NT2/D1 (cell line): ENCODE measurements at regions not wholly inside any gene's neighbourhood (a gene's known extent, or its start where the extent isn't known, plus 50 kb on each side); places are given as distances from the start of the nearest gene placed in this dataset.

Experiments
- DNase-seq: peaks from one replicate; pipeline ENCODE4 v3.0.0-alpha.2; 2011; ENCODE audit warnings: low read depth, low spot score
- H3K27me3 ChIP-seq: 2 replicates; pipeline ENCODE4 v1.6.0; 2011; ENCODE audit warnings: mild to moderate bottlenecking; ENCODE audit not compliant: insufficient read length, insufficient read depth
- H3K36me3 ChIP-seq: 2 replicates; pipeline ENCODE4 v1.6.1; 2011; ENCODE audit warnings: mild to moderate bottlenecking, low read length, mixed read lengths; ENCODE audit not compliant: insufficient read depth, insufficient read length
- H3K4me1 ChIP-seq: 2 replicates; pipeline ENCODE4 v1.5.1; 2011; ENCODE audit not compliant: insufficient read depth, insufficient read length
- H3K4me3 ChIP-seq: 2 replicates; pipeline ENCODE4 v1.5.1; 2011; ENCODE audit warnings: low read depth; ENCODE audit not compliant: insufficient read length
- H3K9ac ChIP-seq: 2 replicates; pipeline ENCODE4 v1.6.0; 2011; ENCODE audit warnings: low read depth; ENCODE audit not compliant: insufficient read length
- H3K9me3 ChIP-seq: 2 replicates; pipeline ENCODE4 v1.5.1; 2011; ENCODE audit warnings: mild to moderate bottlenecking, low read length; ENCODE audit not compliant: insufficient read depth
- SUZ12 ChIP-seq: IDR thresholded peaks from 2 replicates; pipeline ENCODE4 v1.6.1; 2011; ENCODE audit not compliant: insufficient read length, insufficient read depth; ENCODE audit errors: extremely low read depth
- YY1 ChIP-seq: IDR thresholded peaks from 2 replicates; pipeline ENCODE4 v1.6.1; 2011; ENCODE audit not compliant: insufficient read length, insufficient read depth
- ZNF274 ChIP-seq: IDR thresholded peaks from 2 replicates; pipeline ENCODE4 v1.6.1; 2011; ENCODE audit warnings: mild to moderate bottlenecking, low read depth, low read length

- H3K9ac ChIP-seq: no peak overlapping the region
- no peak for DNase-seq
- H3K4me3 ChIP-seq: no peak overlapping the region
- TF ChIP-seq ZNF274: no peak
- TF ChIP-seq YY1: no peak
- TF ChIP-seq SUZ12: no peak
- no peaks in the 10 kb centered on the region for H3K4me1 ChIP-seq
- no peaks in the 10 kb centered on the region for H3K27me3 ChIP-seq
- no peaks in the 10 kb centered on the region for H3K9me3 ChIP-seq
- no peaks in the 10 kb centered on the region for H3K36me3 ChIP-seq
Observed at GRCh38 chr1:101379950-101380349, 143.1 kb downstream of the S1PR1 start.

- DNase-seq: peak; percentile 9
- TF ChIP-seq ZNF274: no peak
- no peak for TF ChIP-seq YY1
- no peak for TF ChIP-seq SUZ12
- Histone ChIP-seq H3K9me3 (peaks cover 4% of the 10 kb centered on the region; the same call in 1 of the 2 replicates), H3K36me3 (no peaks in the 10 kb centered on the region), H3K27me3 (no peaks in the 10 kb centered on the region), H3K4me3 (no peak overlapping the region), H3K9ac (no peak overlapping the region), H3K4me1 (no peaks in the 10 kb centered on the region)
Observed at GRCh38 chr1:101382135-101382534, 145.3 kb downstream of the S1PR1 start.

- H3K4me3 ChIP-seq: no peak overlapping the region
- peaks cover 8% of the 10 kb centered on the region; the same call in 1 of the 2 replicates for H3K9me3 ChIP-seq
- TF ChIP-seq SUZ12: no peak
- TF ChIP-seq YY1: no peak
- no peak for TF ChIP-seq ZNF274
- no peak for DNase-seq
- H3K36me3 ChIP-seq: no peaks in the 10 kb centered on the region
- no peaks in the 10 kb centered on the region for H3K4me1 ChIP-seq
- no peaks in the 10 kb centered on the region for H3K27me3 ChIP-seq
- H3K9ac ChIP-seq: no peak overlapping the region
Observed at GRCh38 chr1:101388904-101389546, 152.2 kb downstream of the S1PR1 start.

GRCh38 chr1:101389547-101389929 lies 152.7 kb downstream of the S1PR1 start:
- no peak for TF ChIP-seq ZNF274
- TF ChIP-seq SUZ12: no peak
- TF ChIP-seq YY1: no peak
- no peaks in the 10 kb centered on the region for H3K36me3 ChIP-seq
- H3K27me3 ChIP-seq: no peaks in the 10 kb centered on the region
- H3K4me1 ChIP-seq: no peaks in the 10 kb centered on the region
- H3K9me3 ChIP-seq: peaks cover 8% of the 10 kb centered on the region; the same call in 1 of the 2 replicates
- H3K4me3 ChIP-seq: no peak overlapping the region
- H3K9ac ChIP-seq: no peak overlapping the region
- no peak for DNase-seq

- Histone ChIP-seq H3K4me3 (no peak overlapping the region), H3K36me3 (no peaks in the 10 kb centered on the region), H3K9ac (no peak overlapping the region), H3K27me3 (no peaks in the 10 kb centered on the region), H3K9me3 (peaks cover under 1% of the 10 kb centered on the region; the same call in 1 of the 2 replicates), H3K4me1 (no peaks in the 10 kb centered on the region)
- no peak for DNase-seq
- no peak for TF ChIP-seq SUZ12
- no peak for TF ChIP-seq ZNF274
- no peak for TF ChIP-seq YY1
Observed at GRCh38 chr1:101392552-101392951, 155.7 kb downstream of the S1PR1 start.

GRCh38 chr1:101394041-101394440 lies 157.2 kb downstream of the S1PR1 start:
- Histone ChIP-seq H3K4me3 (no peak overlapping the region), H3K9me3 (no peaks in the 10 kb centered on the region), H3K4me1 (no peaks in the 10 kb centered on the region), H3K36me3 (no peaks in the 10 kb centered on the region), H3K27me3 (no peaks in the 10 kb centered on the region), H3K9ac (no peak overlapping the region)
- TF ChIP-seq ZNF274: no peak
- TF ChIP-seq SUZ12: no peak
- no peak for TF ChIP-seq YY1
- DNase-seq: no peak

- Histone ChIP-seq H3K4me1 (no peaks in the 10 kb centered on the region), H3K27me3 (no peaks in the 10 kb centered on the region), H3K9me3 (no peaks in the 10 kb centered on the region), H3K4me3 (no peak overlapping the region), H3K36me3 (no peaks in the 10 kb centered on the region), H3K9ac (no peak overlapping the region)
- TF ChIP-seq YY1: no peak
- no peak for TF ChIP-seq ZNF274
- no peak for TF ChIP-seq SUZ12
- no peak for DNase-seq
Observed at GRCh38 chr1:101399222-101399621, 162.4 kb downstream of the S1PR1 start.
